ENCODE measurements at regions not wholly inside any gene's neighbourhood (a gene's known extent, or its start where the extent isn't known, plus 50 kb on each side); places are given as distances from the start of the nearest gene placed in this dataset.

DNA sequence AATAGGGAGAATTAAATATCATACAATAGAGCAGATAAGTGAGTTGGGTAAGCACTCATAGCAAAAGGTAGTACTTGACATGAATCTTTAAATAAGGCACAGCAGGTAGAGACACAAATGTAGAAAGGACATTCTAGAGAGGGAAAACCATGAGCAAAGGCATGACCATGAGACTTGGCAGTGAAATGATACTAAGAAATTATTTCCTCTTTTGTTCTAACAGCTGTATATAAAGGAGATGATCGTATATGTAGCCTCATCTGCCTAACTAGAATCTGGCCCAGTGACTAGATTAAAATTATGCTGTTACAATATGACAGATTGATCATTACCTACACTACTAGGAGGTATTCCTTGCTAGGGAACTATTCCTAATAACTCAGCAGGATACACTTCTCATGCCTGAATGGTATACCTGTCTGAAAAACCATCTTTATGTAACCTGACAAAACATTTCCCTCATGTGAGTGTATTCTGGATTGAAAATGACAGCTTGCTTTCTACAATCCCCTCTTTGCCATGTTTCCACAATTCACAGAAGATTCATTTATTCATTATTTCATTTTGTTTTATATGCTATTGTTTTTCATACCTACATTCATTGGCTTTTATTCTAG lies 725.7 kb downstream of the C12orf50 start:
- Histone ChIP-seq H3K27me3 (no peaks in the 10 kb centered on the region), H3K27ac (no peak overlapping the region), H3K36me3 (no peaks in the 10 kb centered on the region), H3K4me3 (no peak overlapping the region), H3K4me1 (no peaks in the 10 kb centered on the region), H3K9me3 (no peaks in the 10 kb centered on the region)
- intact Hi-C loops (cut with DNase I; ENCODE audit: low total_unique reads): no loop called here
- DNase-seq: no peak
- TF ChIP-seq, protein P1, sequence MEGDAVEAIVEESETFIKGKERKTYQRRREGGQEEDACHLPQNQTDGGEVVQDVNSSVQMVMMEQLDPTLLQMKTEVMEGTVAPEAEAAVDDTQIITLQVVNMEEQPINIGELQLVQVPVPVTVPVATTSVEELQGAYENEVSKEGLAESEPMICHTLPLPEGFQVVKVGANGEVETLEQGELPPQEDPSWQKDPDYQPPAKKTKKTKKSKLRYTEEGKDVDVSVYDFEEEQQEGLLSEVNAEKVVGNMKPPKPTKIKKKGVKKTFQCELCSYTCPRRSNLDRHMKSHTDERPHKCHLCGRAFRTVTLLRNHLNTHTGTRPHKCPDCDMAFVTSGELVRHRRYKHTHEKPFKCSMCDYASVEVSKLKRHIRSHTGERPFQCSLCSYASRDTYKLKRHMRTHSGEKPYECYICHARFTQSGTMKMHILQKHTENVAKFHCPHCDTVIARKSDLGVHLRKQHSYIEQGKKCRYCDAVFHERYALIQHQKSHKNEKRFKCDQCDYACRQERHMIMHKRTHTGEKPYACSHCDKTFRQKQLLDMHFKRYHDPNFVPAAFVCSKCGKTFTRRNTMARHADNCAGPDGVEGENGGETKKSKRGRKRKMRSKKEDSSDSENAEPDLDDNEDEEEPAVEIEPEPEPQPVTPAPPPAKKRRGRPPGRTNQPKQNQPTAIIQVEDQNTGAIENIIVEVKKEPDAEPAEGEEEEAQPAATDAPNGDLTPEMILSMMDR (IDR thresholded peaks at IDR 0.05): no peak
- TF ChIP-seq POLR2A (IDR thresholded peaks at IDR 0.05): no peak

DNA sequence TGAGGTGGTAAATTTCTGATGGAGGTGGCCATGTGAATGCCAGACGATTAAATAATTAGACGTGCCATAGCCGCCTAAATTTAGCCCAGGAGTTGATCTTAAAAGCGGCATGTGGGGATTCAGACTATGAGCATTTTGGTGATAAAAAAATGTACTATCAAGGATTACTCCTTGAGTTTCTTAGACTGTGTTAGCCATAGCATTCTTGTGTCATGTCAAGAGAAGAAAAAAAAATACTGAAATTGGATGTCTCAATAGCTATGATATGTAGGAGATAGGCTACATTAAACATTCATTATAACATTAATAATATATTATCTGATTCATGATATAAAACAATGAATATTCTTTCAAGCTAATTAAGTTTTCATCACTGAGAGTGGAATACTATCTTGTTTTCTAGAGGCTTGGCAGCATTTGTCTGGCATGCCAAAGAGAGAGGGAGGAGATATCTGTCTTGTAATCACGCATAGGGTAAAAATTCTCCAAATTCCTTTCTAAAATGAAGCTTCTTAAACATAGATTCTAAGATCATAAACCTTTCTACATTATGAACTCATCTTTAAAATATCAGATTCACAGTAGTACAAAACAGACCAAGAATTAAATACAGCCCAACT lies 727.0 kb downstream of the C12orf50 start:
- no peak for TF ChIP-seq POLR2A (IDR thresholded peaks at IDR 0.05)
- TF ChIP-seq, protein P1 (IDR thresholded peaks at IDR 0.05): no peak
- DNase-seq: no peak
- Histone ChIP-seq H3K27ac (no peak overlapping the region), H3K4me1 (no peaks in the 10 kb centered on the region), H3K4me3 (no peak overlapping the region), H3K36me3 (no peaks in the 10 kb centered on the region), H3K27me3 (no peaks in the 10 kb centered on the region), H3K9me3 (no peaks in the 10 kb centered on the region)
- intact Hi-C loops (cut with DNase I; ENCODE audit: low total_unique reads): no loop called here

DNA sequence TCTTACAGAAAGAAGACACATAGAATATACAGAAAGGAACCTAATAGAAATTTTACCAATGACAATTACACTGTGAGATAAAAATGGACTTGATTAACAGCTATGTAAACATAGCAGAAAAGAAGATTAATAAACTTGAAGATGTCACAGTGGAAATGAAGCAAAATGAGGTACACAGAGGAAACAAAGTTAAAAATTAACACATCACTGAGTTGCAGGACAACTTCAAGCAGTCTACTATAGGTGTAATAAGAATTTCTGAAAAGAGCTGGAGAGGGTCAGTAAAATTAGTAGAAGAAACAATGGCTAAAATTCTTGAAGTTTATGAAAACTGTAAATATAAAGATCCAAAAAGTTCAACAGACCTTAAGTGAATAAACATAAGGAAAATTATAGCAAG lies 738.7 kb downstream of the C12orf50 start:
- no peaks in the 10 kb centered on the region for H3K36me3 ChIP-seq
- no peaks in the 10 kb centered on the region for H3K27me3 ChIP-seq
- intact Hi-C loops (cut with DNase I; ENCODE audit: low total_unique reads): no loop called here
- TF ChIP-seq POLR2A (IDR thresholded peaks at IDR 0.05): no peak
- TF ChIP-seq, protein P1 (IDR thresholded peaks at IDR 0.05): no peak
- no peak for DNase-seq
- no peaks in the 10 kb centered on the region for H3K4me1 ChIP-seq
- H3K27ac ChIP-seq: no peak overlapping the region
- no peak overlapping the region for H3K4me3 ChIP-seq
- no peaks in the 10 kb centered on the region for H3K9me3 ChIP-seq

DNA sequence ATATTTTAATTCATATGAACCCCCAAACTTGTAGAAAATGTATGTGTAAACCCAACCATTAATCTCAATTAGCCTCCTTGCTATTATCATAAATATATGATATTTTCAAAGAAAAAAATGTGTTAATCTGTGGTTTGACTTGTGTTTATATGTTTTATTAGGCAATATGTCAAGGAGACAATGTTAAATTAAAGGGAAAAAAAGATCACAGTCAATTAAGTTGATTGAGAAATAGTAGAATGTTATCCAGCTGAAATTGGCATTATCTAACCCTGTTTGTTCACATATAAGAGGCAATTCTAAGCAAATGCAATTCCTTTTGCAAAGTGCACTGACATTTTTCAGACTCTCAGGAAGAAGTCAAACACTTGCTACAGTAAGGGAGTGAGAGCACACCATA lies 745.3 kb downstream of the C12orf50 start:
- DNase-seq: no peak
- Histone ChIP-seq H3K27ac (no peak overlapping the region), H3K9me3 (no peaks in the 10 kb centered on the region), H3K4me1 (no peaks in the 10 kb centered on the region), H3K4me3 (no peak overlapping the region), H3K27me3 (no peaks in the 10 kb centered on the region), H3K36me3 (no peaks in the 10 kb centered on the region)
- no peak for TF ChIP-seq POLR2A (IDR thresholded peaks at IDR 0.05)
- intact Hi-C loops (cut with DNase I; ENCODE audit: low total_unique reads): no loop called here

DNA sequence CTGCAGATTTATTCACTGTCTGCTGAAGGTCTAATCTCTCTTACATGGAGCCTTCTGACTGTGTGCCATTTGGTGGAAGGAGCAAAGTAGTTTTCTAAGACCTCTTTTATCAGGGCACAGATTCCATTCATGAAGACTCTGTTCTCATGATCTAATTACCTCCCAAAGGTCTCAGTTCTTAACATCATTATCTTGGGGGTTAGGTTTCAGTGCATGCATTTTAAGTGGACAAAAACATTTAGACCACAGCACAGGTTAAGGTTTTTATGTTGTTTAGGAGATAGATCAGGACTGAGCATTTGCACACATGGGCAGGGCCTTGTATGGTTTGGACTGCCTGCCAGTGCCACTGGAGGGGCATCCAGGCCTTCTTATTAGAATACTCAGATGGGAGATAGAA lies 746.1 kb downstream of the C12orf50 start:
- Histone ChIP-seq H3K36me3 (no peaks in the 10 kb centered on the region), H3K27me3 (no peaks in the 10 kb centered on the region), H3K4me3 (no peak overlapping the region), H3K27ac (no peak overlapping the region), H3K4me1 (no peaks in the 10 kb centered on the region), H3K9me3 (no peaks in the 10 kb centered on the region)
- no peak for DNase-seq
- intact Hi-C loops (cut with DNase I; ENCODE audit: low total_unique reads): no loop called here
- no peak for TF ChIP-seq POLR2A (IDR thresholded peaks at IDR 0.05)
- TF ChIP-seq, protein P1 (IDR thresholded peaks at IDR 0.05): no peak
